Adrenal gland (tissue), 9 donors: ENCODE measurements at regions not wholly inside any gene's neighbourhood (a gene's known extent, or its start where the extent isn't known, plus 50 kb on each side); places are given as distances from the start of the nearest gene placed in this dataset.

ENCODE experiments used
- DNase-seq, 7 donors: peaks; one replicate each; pipeline ENCODE4 v3.0.0-alpha.2; 2019 to 2020
- H3K27ac ChIP-seq, 5 donors: fragments of 200-600 bp; sonication (generic) in 4 of 5; 1 replicate in 3 of 5; 2 replicates in 2 of 5; pipeline versions ENCODE4 v1.5.1 to v1.8.0; 2016 to 2020; ENCODE audit warnings: mild to moderate bottlenecking in 1 of 5
- H3K27me3 ChIP-seq: fragments of 200-600 bp; 2 replicates; pipeline ENCODE4 v1.8.0; 2021
- H3K36me3 ChIP-seq, 2 donors: fragments of 200-600 bp; replicated peaks in 1 of 2; 1 replicate in 1 of 2; 2 replicates in 1 of 2; pipeline versions ENCODE4 v1.5.1 to v1.8.0; 2018 to 2022
- H3K4me1 ChIP-seq, 2 donors: fragments of 200-600 bp; replicated peaks in 1 of 2; 1 replicate in 1 of 2; 2 replicates in 1 of 2; pipeline versions ENCODE4 v1.5.1 to v1.8.0; 2018 to 2021
- H3K4me3 ChIP-seq, 4 donors: fragments of 200-600 bp; sonication (generic) in 3 of 4; one replicate each; pipeline ENCODE4 v1.5.1; 2016 to 2018
- H3K9me3 ChIP-seq, 3 donors: fragments of 200-600 bp; sonication (generic) in 1 of 3; replicated peaks in 1 of 3; 1 replicate in 2 of 3; 2 replicates in 1 of 3; pipeline versions ENCODE4 v1.5.1 to v1.8.0; 2016 to 2021
- POLR2A ChIP-seq, 2 donors: fragments of 450-650 bp; IDR thresholded peaks; one replicate each; pipeline ENCODE4 v1.6.1; 2017; ENCODE audit warnings: antibody characterized with exemption in 2 of 2, mild to moderate bottlenecking in 2 of 2, moderate library complexity in 1 of 2
- WGBS, 4 donors: extraction: QIAGEN DNeasy Blood & Tissue Kit in 2 of 4; methylation state at CpG; one replicate each; pipeline versions ENCODE4 v1.1.5 to v1.1.7; 2013 to 2017; 5-methylcytosine and 5-hydroxymethylcytosine counted together
- intact Hi-C, 2 donors: fragments of 100-400 bp; cut with DNase I; formaldehyde crosslinking; loops; one replicate each; pipeline versions ENCODE4 v1.14.1 to v1.15.0; 2022 to 2023
- TF ChIP-seq, protein P1 (sequence below), 6 experiments: fragments of 450-650 bp in 4 of 6; fragments of 200-600 bp in 2 of 6; sonication (generic) in 1 of 6; IDR thresholded peaks; 1 replicate in 5 of 6; 2 replicates in 1 of 6; pipeline versions ENCODE4 v1.5.1 to v1.8.0; 2016 to 2021; ENCODE audit warnings: antibody characterized with exemption in 6 of 6, mild to moderate bottlenecking in 2 of 6, moderate library complexity in 1 of 6
- donor health status: healthy with polysubstance abuse.
- donor health status: Bipolar disorder and iron deficiency.
- donor health status: DM: yes; HTN: yes; CAD: no.
- donor health status: DM: no; HTN: no; CAD: no.
- donor health status: DM: no; HTN: no; CAD: no.

DNA sequence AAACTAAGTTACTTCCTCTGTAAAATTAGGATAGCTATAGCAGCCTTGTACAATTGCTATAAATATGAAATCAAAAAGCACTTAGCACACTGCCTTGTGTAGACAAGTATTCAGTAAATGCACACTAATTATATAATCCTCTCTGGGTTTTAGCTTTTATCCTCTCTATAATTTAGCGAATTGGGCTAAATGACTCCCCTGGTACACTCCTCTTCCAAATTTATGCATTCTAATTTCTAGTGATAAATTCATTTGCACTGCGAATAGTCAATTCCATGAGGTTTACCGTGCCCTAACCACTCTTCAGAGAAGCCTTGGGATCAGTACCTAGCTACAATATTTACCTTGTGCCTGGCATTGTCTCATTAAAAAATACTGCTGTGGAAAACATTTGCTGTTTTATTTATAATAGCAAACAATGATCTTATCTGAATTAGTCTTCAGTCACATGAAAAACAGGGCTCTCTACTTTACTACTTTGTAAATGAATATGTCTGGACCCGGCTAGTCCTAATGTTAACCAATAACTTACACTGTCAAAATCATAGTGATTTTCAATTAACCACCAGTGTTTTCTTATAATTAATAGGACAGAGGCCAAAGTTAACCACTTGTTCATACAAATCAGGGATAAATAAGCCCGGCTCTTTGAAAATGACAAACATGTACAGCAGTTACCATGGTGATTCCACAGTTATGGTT is 577.9 kb downstream of the IPMK start:
- H3K4me3 ChIP-seq, result no peak overlapping the region
- H3K27ac ChIP-seq, result no peak overlapping the region
- no peak for DNase-seq
- TF ChIP-seq, protein P1, sequence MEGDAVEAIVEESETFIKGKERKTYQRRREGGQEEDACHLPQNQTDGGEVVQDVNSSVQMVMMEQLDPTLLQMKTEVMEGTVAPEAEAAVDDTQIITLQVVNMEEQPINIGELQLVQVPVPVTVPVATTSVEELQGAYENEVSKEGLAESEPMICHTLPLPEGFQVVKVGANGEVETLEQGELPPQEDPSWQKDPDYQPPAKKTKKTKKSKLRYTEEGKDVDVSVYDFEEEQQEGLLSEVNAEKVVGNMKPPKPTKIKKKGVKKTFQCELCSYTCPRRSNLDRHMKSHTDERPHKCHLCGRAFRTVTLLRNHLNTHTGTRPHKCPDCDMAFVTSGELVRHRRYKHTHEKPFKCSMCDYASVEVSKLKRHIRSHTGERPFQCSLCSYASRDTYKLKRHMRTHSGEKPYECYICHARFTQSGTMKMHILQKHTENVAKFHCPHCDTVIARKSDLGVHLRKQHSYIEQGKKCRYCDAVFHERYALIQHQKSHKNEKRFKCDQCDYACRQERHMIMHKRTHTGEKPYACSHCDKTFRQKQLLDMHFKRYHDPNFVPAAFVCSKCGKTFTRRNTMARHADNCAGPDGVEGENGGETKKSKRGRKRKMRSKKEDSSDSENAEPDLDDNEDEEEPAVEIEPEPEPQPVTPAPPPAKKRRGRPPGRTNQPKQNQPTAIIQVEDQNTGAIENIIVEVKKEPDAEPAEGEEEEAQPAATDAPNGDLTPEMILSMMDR (IDR thresholded peaks at IDR 0.05), result no peak
- no peak for TF ChIP-seq POLR2A (IDR thresholded peaks at IDR 0.05)
- H3K36me3 ChIP-seq, result no peaks in the 10 kb centered on the region
- WGBS, 4 donors, result 67 to 79% (median 71%) methylated on average over 5 of the region's 5 CpGs
- no peaks in the 10 kb centered on the region for H3K9me3 ChIP-seq
- no peaks in the 10 kb centered on the region for H3K4me1 ChIP-seq
- H3K27me3 ChIP-seq, result no peaks in the 10 kb centered on the region
- intact Hi-C loops, result no loop called here

GRCh38 chr10:57679916-57680315 is 587.8 kb downstream of the IPMK start:
- Histone ChIP-seq H3K27ac (no peak overlapping the region), H3K27me3 (no peaks in the 10 kb centered on the region), H3K4me1 (no peaks in the 10 kb centered on the region), H3K36me3 (no peaks in the 10 kb centered on the region), H3K4me3 (no peak overlapping the region), H3K9me3 (no peaks in the 10 kb centered on the region)
- 81 to 89% (median 86%) methylated on average over 1 of the region's 1 CpG for WGBS, 4 donors
- DNase-seq, result no peak
- TF ChIP-seq, protein P1 (IDR thresholded peaks at IDR 0.05), result no peak
- TF ChIP-seq POLR2A (IDR thresholded peaks at IDR 0.05), result no peak
- intact Hi-C loops, result no loop called here

GRCh38 chr10:57675125-57675524 is 592.6 kb downstream of the IPMK start:
- no peak for DNase-seq
- H3K36me3 ChIP-seq, result no peaks in the 10 kb centered on the region
- intact Hi-C loops, result no loop called here
- H3K27me3 ChIP-seq, result no peaks in the 10 kb centered on the region
- H3K9me3 ChIP-seq, result no peaks in the 10 kb centered on the region
- no peak overlapping the region for H3K27ac ChIP-seq
- no peak overlapping the region for H3K4me3 ChIP-seq
- H3K4me1 ChIP-seq, result no peaks in the 10 kb centered on the region
- TF ChIP-seq, protein P1 (IDR thresholded peaks at IDR 0.05), result no peak
- TF ChIP-seq POLR2A (IDR thresholded peaks at IDR 0.05), result no peak
- 58 to 100% (median 86%) methylated on average over 1 of the region's 1 CpG for WGBS, 4 donors

DNA sequence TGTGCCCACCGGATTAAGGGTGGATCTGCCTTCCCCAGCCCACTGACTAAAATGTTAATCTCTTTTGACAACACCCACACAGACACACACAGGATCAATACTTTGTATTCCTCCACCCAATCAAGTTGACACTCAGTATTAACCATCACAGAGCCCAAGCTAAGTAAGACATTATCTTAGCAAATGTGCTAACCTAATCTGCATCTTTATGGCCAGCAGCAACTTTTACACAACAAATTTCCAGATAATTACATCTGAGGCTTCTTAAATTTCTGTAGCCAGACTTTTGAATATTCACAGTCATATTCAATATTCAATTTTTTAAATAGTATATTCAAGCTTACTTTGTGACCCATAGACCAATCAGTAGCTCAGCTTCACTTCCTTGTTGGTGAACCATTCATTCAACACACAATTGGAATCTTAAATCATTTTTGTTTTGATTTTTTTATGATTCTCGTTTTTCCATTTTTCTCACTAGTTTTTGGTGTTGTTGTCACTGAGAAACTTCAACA is 594.2 kb downstream of the IPMK start:
- no peaks in the 10 kb centered on the region for H3K27me3 ChIP-seq
- WGBS, 4 donors, result 67 to 79% (median 73%) methylated on average over 2 of the region's 2 CpGs
- no peak overlapping the region for H3K27ac ChIP-seq
- no peaks in the 10 kb centered on the region for H3K9me3 ChIP-seq
- H3K36me3 ChIP-seq, result no peaks in the 10 kb centered on the region
- H3K4me1 ChIP-seq, result no peaks in the 10 kb centered on the region
- DNase-seq, result no peak
- H3K4me3 ChIP-seq, result no peak overlapping the region
- TF ChIP-seq POLR2A (IDR thresholded peaks at IDR 0.05), result no peak
- TF ChIP-seq, protein P1 (IDR thresholded peaks at IDR 0.05), result no peak
- intact Hi-C loops, result no loop called here
